Omental fat pad (tissue), 3 donors: ENCODE measurements at regions not wholly inside any gene's neighbourhood (a gene's known extent, or its start where the extent isn't known, plus 50 kb on each side); places are given as distances from the start of the nearest gene placed in this dataset.

Source experiments
- ATAC-seq: fragments of 150-250 bp; one replicate; pipeline ENCODE4 v1.9.1; 2016; ENCODE audit warnings: mild to moderate bottlenecking, moderate library complexity; ENCODE audit not compliant: low FRiP score
- DNase-seq: peaks from one replicate; pipeline ENCODE4 v3.0.0-alpha.2; 2019; ENCODE audit warnings: low spot score
- CTCF ChIP-seq, 3 donors: fragments of 450-650 bp; IDR thresholded peaks; one replicate each; pipeline ENCODE4 v1.5.1; 2016 to 2017; ENCODE audit warnings: antibody characterized with exemption in 3 of 3, mild to moderate bottlenecking in 3 of 3, moderate library complexity in 2 of 3

DNA sequence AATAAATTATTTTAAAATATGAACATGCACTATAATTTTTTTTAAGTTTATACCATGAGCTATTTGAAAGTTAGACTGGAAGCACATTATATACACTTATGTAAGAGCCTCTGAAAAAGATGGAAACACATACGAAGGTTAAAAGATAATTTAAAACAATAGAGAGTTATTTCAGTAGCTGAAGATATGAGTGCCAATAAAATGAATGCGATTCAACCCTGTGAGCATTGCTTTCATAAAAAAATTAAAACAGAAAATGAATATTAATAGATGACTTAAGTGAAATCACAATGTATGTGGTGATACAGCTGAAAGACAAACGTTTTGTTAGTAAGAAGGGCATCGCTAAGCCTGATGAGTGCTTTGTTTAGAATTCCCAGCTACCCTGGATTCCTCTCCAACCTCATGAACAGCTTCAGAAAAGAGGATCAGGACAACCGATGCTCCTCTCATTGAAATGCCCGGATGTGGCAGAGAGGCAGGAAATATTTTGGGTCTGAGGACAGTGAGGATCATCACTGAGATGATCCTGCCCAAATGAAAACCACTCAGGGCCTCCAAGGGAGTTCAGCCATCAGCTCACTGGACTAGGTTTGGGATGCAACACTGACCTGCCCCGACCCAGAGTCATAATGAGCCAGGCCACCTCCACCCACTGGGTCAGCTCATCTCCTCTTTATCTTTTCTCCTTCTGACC, 60.2 kb upstream of the TOP3B start:
- TF ChIP-seq CTCF (IDR thresholded peaks at IDR 0.05) = no peak
- DNase-seq (no peak), ATAC-seq (no peak)

GRCh38 chr22:22042009-22042408, 59.4 kb upstream of the TOP3B start:
- ATAC-seq = no peak
- no peak for TF ChIP-seq CTCF (IDR thresholded peaks at IDR 0.05)
- no peak for DNase-seq

DNA sequence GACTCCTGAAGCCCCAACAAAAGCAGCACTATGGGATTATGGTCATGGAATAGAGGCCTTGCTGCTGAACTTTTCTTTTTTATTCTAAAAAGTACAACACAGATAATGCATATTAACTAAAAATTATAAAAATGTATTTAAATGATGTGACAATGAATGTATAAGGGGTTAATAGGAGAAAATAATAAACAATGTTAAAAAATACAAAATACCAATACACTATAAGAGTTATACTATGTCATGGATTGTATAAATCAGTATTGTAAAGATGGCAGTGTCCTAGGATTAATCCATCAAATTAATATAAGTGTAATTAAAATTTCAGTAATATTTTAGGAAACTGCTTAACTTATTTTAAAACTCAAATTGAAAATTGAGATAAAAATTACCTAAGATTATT, 58.3 kb upstream of the TOP3B start:
- ATAC-seq = no peak
- TF ChIP-seq CTCF (IDR thresholded peaks at IDR 0.05) = no peak
- no peak for DNase-seq

DNA sequence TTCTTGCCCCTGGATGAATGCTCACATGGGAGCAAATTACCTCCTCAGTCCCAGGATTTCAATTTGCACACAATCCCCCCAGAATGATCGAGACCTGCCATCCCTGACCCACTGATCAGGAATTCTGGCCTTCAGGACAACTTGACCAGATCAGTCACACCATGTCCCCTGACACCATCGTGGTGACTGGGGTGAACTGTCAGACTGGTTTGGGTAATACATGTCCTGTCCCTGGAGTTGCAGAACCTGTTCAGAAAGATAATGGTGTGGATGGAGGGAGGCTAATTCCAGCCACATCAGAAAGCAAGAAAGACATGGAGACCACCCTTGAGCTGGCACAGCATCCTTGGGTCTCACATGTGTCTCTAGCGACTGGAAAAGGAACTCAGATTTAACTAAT, 57.9 kb upstream of the TOP3B start:
- no peak for TF ChIP-seq CTCF (IDR thresholded peaks at IDR 0.05)
- DNase-seq (no peak), ATAC-seq (no peak)

DNA sequence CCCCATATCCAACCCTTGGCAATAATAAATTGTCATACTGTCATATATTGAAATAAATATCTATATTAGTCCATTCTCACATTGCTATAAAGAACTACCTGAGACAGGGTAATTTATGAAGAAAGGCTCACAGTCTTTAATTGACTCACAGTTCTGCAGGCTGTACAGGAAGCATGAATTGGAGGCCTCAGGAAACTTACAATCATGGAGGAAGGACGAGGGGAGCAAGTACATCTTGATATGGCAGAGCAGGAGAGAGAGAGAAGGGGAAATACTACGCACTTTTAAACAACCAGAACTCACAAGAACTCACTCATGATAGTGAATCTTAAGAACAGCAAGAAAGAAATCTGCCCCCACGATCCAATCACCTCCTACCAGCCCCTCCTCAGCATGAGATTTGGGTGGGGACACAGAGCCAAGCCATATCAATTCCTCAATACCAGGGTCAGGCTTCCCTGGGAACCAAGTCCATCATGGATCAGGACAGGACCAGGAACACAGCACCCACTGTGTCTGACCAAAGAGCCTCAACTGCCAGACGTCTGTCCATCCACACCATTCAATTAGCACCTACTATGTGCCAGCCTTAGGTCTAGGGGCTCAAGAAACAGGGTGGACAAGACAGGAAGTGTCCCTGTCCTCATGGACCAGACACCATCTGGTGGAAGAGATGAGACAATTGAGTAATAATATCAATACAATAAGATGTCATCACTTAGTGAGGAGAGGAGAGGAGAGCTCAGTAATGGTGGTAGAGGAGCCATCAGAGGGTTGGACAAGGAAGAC, 56.9 kb upstream of the TOP3B start:
- ATAC-seq = no peak
- TF ChIP-seq CTCF (IDR thresholded peaks at IDR 0.05) = no peak
- no peak for DNase-seq

DNA sequence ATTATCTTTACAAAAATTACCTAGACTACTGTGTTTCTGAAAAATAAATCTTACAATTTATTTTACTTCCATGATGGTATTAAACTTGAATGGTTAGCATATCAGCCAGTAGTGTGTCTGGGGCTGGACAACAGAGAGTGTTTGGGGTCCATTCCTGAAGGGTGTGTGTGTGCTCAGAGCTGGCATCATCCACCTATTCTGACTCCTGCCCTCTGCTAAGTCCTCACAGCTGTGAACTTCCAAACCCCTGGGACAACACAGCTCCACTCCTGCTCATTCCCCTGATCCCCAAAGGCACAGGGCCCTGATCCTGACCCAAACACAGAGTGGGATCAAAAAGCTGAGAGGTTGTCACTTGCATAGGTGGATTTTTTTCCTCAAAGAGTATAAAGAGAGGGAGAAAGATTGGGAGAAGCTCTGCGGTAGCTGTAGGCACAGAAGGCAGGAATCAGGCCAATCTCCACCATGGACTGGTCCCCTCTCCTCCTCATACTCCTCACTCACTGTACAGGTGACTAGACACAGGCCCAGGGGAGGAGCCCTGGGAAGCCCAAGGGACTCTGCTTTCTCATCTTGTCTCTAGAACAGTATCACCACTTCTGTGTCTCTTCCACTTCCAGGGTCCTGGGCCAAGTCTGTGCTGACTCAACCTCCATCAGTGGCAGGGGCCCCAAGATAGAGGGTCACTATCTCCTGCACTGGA, 55.7 kb upstream of the TOP3B start:
- ATAC-seq = no peak
- no peak for TF ChIP-seq CTCF (IDR thresholded peaks at IDR 0.05)
- DNase-seq = no peak
